ENCODE measurements at regions not wholly inside any gene's neighbourhood (a gene's known extent, or its start where the extent isn't known, plus 50 kb on each side); places are given as distances from the start of the nearest gene placed in this dataset.
A peak's percentile ranks its signal among the peaks of the same experiment; 100 is the strongest.

- DNase-seq = no peak
Observed at GRCh38 chr2:576292-576691, 100.9 kb downstream of the TMEM18 start.

GRCh38 chr2:575727-576236, 101.4 kb downstream of the TMEM18 start:
- no peak for DNase-seq

GRCh38 chr2:575030-575726, 102.0 kb downstream of the TMEM18 start:
- DNase-seq = no peak

GRCh38 chr2:573805-574392, 103.3 kb downstream of the TMEM18 start:
- no peak for DNase-seq

GRCh38 chr2:573025-573424, 104.2 kb downstream of the TMEM18 start:
- no peak for DNase-seq

GRCh38 chr2:569681-570080, 107.5 kb downstream of the TMEM18 start:
- no peak for DNase-seq

- no peak for DNase-seq
Observed at GRCh38 chr2:568639-569235, 108.5 kb downstream of the TMEM18 start.

GRCh38 chr2:567865-568638, 109.2 kb downstream of the TMEM18 start:
- DNase-seq = peak in 1 of 58 donors; percentile 7

- no peak for DNase-seq
Observed at GRCh38 chr2:567496-567864, 109.7 kb downstream of the TMEM18 start.

GRCh38 chr2:566379-567313, 110.6 kb downstream of the TMEM18 start:
- DNase-seq = no peak

- DNase-seq = no peak
Observed at GRCh38 chr2:564471-565181, 112.6 kb downstream of the TMEM18 start.

GRCh38 chr2:563512-563911, 113.7 kb downstream of the TMEM18 start:
- DNase-seq = no peak

GRCh38 chr2:562391-563364, 114.5 kb downstream of the TMEM18 start:
- DNase-seq = no peak

GRCh38 chr2:558879-559278, 118.3 kb downstream of the TMEM18 start:
- DNase-seq = no peak

GRCh38 chr2:558302-558642, 118.9 kb downstream of the TMEM18 start:
- no peak for DNase-seq

- DNase-seq = no peak
Observed at GRCh38 chr2:557635-558301, 119.4 kb downstream of the TMEM18 start.

GRCh38 chr2:556485-556884, 120.7 kb downstream of the TMEM18 start:
- no peak for DNase-seq

GRCh38 chr2:555164-555922, 121.9 kb downstream of the TMEM18 start:
- DNase-seq = no peak

Data from anterior cingulate cortex (tissue), 58 donors.